Psoas muscle (tissue), 7 donors: ENCODE measurements at regions not wholly inside any gene's neighbourhood (a gene's known extent, or its start where the extent isn't known, plus 50 kb on each side); places are given as distances from the start of the nearest gene placed in this dataset.

Source experiments
- ATAC-seq, 4 donors: fragments of 200-7000 bp; cut with Tn5 transposase; one replicate each; pipeline ENCODE4 v1.9.1; 2020; ENCODE audit warnings: moderate library complexity in 3 of 4, mild to moderate bottlenecking in 2 of 4
- DNase-seq, 2 donors: peaks; one replicate each; pipeline ENCODE4 v3.0.0-alpha.2; 2020
- H3K27ac ChIP-seq: fragments of 200-600 bp; one replicate; pipeline ENCODE4 v1.8.0; 2022
- H3K27me3 ChIP-seq, 3 donors: fragments of 200-600 bp in 1 of 3; one replicate each; pipeline versions ENCODE4 v1.6.1 to v1.8.0; 2013 to 2022; ENCODE audit warnings: low read length in 2 of 3, mild to moderate bottlenecking in 2 of 3, moderate library complexity in 1 of 3; ENCODE audit not compliant: insufficient read depth in 3 of 3
- H3K36me3 ChIP-seq, 2 donors: fragments of 200-600 bp in 1 of 2; one replicate each; pipeline versions ENCODE4 v1.6.1 to v1.8.0; 2013 to 2022; ENCODE audit warnings: low read depth in 1 of 2, mild to moderate bottlenecking in 1 of 2, moderate library complexity in 1 of 2; ENCODE audit not compliant: insufficient read depth in 1 of 2
- H3K4me1 ChIP-seq: fragments of 200-600 bp; one replicate; pipeline ENCODE4 v1.8.0; 2022
- H3K4me3 ChIP-seq: fragments of 200-600 bp; one replicate; pipeline ENCODE4 v1.8.0; 2022; ENCODE audit warnings: mild to moderate bottlenecking
- H3K9me3 ChIP-seq: fragments of 200-600 bp; one replicate; pipeline ENCODE4 v1.8.0; 2022
- WGBS, 3 donors: extraction: QIAGEN DNeasy Blood & Tissue Kit; methylation state at CpG; one replicate each; pipeline versions ENCODE4 v1.1.6 to v1.1.7; 2013; 5-methylcytosine and 5-hydroxymethylcytosine counted together
- intact Hi-C, 2 donors: fragments of 100-400 bp; cut with DNase I; formaldehyde crosslinking; loops; one replicate each; pipeline versions ENCODE4 v1.11.0 to v1.14.2; 2022
- TF ChIP-seq, protein P1 (sequence below): fragments of 200-600 bp; IDR thresholded peaks from one replicate; pipeline ENCODE4 v1.8.0; 2022; ENCODE audit warnings: antibody characterized with exemption
- donor health status: healthy with polysubstance abuse.
- donor health status: DM: no; HTN: no; CAD: no; lungs with moderate emphysema.
- donor health status: Bipolar disorder and iron deficiency.
- donor health status: healthy.
- donor health status: DM: yes; HTN: yes; CAD: no.
- donor health status: DM: no; HTN: no; CAD: no.
- donor health status: DM: yes; HTN: yes; CAD: no.

DNA sequence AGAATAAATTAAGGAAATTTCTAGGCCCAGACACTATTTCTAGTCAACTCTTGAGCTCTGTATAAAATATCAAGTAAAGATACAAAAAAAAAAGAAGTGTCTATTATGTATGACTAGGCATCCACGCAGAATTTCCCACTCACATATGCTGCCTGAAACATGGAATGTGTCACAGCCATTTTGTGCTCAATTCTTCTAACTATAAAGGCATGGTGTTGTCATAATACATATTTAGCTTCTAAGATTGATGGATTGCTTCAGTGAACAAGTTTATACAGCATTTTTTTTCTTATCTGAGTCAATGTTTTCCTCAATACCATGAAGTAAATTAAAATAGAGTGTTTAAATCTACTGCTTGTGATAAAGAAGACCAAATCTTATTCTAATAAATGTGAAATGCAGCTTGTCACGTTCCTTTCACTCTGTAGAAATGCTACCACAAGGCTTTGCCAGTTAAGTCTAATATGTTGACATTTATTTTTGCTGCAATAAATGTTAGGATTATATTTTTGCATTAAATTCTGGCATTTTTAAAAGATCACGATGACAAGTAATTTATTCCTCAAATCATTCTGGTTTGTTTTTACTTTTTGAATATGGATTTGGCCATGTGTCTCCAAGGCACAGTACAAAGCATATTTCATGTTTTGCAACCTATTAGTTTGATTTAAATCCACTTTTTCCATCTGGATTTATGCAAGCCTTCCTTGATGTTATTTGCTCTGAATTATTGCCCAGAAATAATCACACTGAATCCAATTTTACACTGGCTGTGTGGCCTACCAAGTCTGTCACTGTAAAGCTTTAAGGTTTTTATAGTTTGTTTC, 1829.0 kb upstream of the PCDH7 start:
- Histone ChIP-seq H3K27ac (no peak overlapping the region), H3K9me3 (no peaks in the 10 kb centered on the region), H3K4me1 (no peaks in the 10 kb centered on the region), H3K36me3 (no peaks in the 10 kb centered on the region), H3K4me3 (no peak overlapping the region), H3K27me3 (peaks cover 0 to 2% (median 0%) of the 10 kb centered on the region in 3 donors)
- 44 to 53% (median 47%) methylated on average over 3 of the region's 3 CpGs for WGBS, 3 donors
- DNase-seq (no peak), ATAC-seq (no peak)
- TF ChIP-seq, protein P1, sequence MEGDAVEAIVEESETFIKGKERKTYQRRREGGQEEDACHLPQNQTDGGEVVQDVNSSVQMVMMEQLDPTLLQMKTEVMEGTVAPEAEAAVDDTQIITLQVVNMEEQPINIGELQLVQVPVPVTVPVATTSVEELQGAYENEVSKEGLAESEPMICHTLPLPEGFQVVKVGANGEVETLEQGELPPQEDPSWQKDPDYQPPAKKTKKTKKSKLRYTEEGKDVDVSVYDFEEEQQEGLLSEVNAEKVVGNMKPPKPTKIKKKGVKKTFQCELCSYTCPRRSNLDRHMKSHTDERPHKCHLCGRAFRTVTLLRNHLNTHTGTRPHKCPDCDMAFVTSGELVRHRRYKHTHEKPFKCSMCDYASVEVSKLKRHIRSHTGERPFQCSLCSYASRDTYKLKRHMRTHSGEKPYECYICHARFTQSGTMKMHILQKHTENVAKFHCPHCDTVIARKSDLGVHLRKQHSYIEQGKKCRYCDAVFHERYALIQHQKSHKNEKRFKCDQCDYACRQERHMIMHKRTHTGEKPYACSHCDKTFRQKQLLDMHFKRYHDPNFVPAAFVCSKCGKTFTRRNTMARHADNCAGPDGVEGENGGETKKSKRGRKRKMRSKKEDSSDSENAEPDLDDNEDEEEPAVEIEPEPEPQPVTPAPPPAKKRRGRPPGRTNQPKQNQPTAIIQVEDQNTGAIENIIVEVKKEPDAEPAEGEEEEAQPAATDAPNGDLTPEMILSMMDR = no peak
- intact Hi-C loops = no loop called here

DNA sequence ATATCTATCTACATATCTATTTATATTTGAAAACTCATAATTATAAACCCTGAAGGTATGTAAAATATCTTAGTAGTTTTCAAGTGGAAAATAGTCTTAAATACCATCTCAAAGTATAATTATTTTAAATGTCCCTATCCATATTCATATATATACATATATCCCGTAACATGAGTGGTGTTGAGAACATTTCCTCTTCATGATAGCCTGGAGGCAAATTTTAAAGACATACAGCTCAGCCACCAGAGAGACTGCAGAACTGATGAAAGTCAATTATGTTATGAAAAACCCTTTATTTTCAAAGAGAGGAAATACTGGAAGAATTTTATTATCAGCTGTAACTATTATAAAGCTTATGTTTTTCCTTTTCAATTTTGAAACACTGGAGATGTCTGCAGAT, 1806.7 kb upstream of the PCDH7 start:
- DNase-seq (no peak), ATAC-seq (no peak)
- intact Hi-C loops = no loop called here
- Histone ChIP-seq H3K4me3 (no peak overlapping the region), H3K36me3 (no peaks in the 10 kb centered on the region), H3K9me3 (no peaks in the 10 kb centered on the region), H3K4me1 (no peaks in the 10 kb centered on the region), H3K27me3 (no peaks in the 10 kb centered on the region), H3K27ac (no peak overlapping the region)
- TF ChIP-seq, protein P1 = no peak
- WGBS, 3 donors = 77 to 79% (median 78%) methylated on average over 1 of the region's 1 CpG

DNA sequence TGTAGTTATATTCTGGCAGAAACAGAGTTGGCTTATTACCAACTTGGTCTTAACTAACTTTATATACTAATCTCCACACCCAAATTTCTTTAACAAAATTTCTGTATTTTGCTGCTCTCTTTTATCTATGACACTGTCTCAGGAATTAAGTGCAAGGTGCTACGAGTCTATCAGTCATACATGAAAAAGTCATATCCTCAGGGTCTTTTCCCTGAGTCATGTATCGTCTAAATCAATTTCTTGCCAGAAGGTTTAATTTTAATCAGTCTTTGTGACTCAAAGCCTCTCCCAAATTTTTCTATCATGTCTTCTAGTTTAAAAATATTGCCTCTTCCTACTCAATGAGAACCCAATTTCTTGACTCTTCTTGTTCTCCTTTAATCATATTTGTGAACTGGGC, 1803.6 kb upstream of the PCDH7 start:
- H3K9me3 ChIP-seq = no peaks in the 10 kb centered on the region
- no peaks in the 10 kb centered on the region for H3K36me3 ChIP-seq
- TF ChIP-seq, protein P1 = no peak
- no peaks in the 10 kb centered on the region for H3K27me3 ChIP-seq
- H3K27ac ChIP-seq = no peak overlapping the region
- intact Hi-C loops = no loop called here
- no peak for ATAC-seq
- DNase-seq = no peak
- H3K4me3 ChIP-seq = no peak overlapping the region
- WGBS, 3 donors = 78 to 86% (median 78%) methylated on average over 2 of the region's 2 CpGs
- no peaks in the 10 kb centered on the region for H3K4me1 ChIP-seq

DNA sequence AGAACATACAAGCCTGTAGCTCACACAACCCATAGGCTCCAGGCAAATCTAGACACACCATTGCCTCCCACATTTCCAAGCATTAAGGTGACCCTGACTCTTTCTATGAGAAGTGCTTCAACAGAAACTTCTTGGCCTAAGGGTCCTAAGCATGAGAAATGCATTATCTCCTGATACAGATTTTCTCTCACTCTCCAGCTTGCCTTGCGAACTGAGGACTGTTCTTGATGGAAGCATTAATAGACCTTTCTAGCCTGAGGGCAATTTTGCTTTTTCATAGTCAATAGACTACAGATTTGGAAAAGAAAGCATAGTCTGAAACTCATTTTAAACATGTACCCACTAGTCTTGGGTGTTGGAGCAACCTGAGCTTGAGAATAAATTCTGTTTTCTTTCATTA, 1801.3 kb upstream of the PCDH7 start:
- 82 to 91% (median 82%) methylated on average over 1 of the region's 1 CpG for WGBS, 3 donors
- H3K27me3 ChIP-seq = no peaks in the 10 kb centered on the region
- ATAC-seq = no peak
- H3K36me3 ChIP-seq = no peaks in the 10 kb centered on the region
- TF ChIP-seq, protein P1 = no peak
- H3K4me1 ChIP-seq = no peaks in the 10 kb centered on the region
- H3K9me3 ChIP-seq = no peaks in the 10 kb centered on the region
- DNase-seq = no peak
- intact Hi-C loops = no loop called here
- H3K4me3 ChIP-seq = no peak overlapping the region
- H3K27ac ChIP-seq = no peak overlapping the region

DNA sequence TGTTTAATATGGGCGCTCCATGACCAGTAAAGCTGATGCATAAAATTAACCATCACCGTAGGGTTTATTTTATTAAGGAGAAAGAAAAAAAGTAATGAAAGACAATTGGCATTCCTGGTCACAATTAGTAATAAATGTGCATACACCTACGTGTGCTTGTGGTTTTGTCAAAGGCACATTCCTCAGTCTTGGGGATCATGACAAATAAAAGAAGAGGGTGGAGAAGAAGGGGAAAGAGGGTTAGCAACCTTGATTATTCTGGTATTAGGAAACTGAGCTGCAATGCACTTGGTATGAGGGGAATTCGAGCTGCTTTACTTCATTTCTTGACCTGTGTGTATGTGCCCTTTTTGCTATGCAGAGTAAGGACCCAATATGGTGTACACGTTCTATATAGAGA, 1798.3 kb upstream of the PCDH7 start:
- 56 to 71% (median 70%) methylated on average over 5 of the region's 5 CpGs for WGBS, 3 donors
- no peaks in the 10 kb centered on the region for H3K27me3 ChIP-seq
- H3K36me3 ChIP-seq = no peaks in the 10 kb centered on the region
- intact Hi-C loops = no loop called here
- no peak overlapping the region for H3K27ac ChIP-seq
- no peak overlapping the region for H3K4me3 ChIP-seq
- no peaks in the 10 kb centered on the region for H3K9me3 ChIP-seq
- no peaks in the 10 kb centered on the region for H3K4me1 ChIP-seq
- ATAC-seq (no peak), DNase-seq (no peak)
- TF ChIP-seq, protein P1 = no peak
